Naive B cell (primary cell): ENCODE measurements at regions not wholly inside any gene's neighbourhood (a gene's known extent, or its start where the extent isn't known, plus 50 kb on each side); places are given as distances from the start of the nearest gene placed in this dataset.

Experiments
- ATAC-seq, 2 donors: fragments of 150-1000 bp; cut with Tn5 transposase; 2 replicates each; pipeline ENCODE4 v1.10.0; 2021; ENCODE audit warnings: low read depth in 2 of 2, mild to moderate bottlenecking in 2 of 2, moderate library complexity in 2 of 2
- DNase-seq: peaks from one replicate; pipeline ENCODE4 v3.0.0; 2022
- H3K27ac Mint-ChIP-seq, 6 donors: one replicate each; pipeline ENCODE4 v1.8.0; 2020 to 2022; ENCODE audit warnings: mild to moderate bottlenecking in 6 of 6, mixed read lengths in 6 of 6, moderate library complexity in 5 of 6, inconsistent platforms in 2 of 6
- H3K27me3 Mint-ChIP-seq, 3 donors: one replicate each; pipeline ENCODE4 v1.8.0; 2021 to 2022; ENCODE audit warnings: mixed read lengths in 3 of 3, mild to moderate bottlenecking in 1 of 3
- H3K36me3 Mint-ChIP-seq, 2 donors: one replicate each; pipeline ENCODE4 v1.8.0; 2020 to 2022; ENCODE audit warnings: mixed read lengths in 2 of 2, inconsistent platforms in 1 of 2, mild to moderate bottlenecking in 1 of 2
- H3K4me1 Mint-ChIP-seq, 3 donors: one replicate each; pipeline ENCODE4 v1.8.0; 2020 to 2022; ENCODE audit warnings: mixed read lengths in 3 of 3, inconsistent platforms in 1 of 3, mild to moderate bottlenecking in 1 of 3, moderate library complexity in 1 of 3
- H3K4me3 Mint-ChIP-seq, 8 donors: one replicate each; pipeline ENCODE4 v1.8.0; 2020 to 2022; ENCODE audit warnings: mild to moderate bottlenecking in 8 of 8, mixed read lengths in 8 of 8, moderate library complexity in 8 of 8, inconsistent platforms in 2 of 8
- H3K9me3 Mint-ChIP-seq, 7 donors: one replicate each; pipeline ENCODE4 v1.8.0; 2020 to 2022; ENCODE audit warnings: mixed read lengths in 7 of 7, mild to moderate bottlenecking in 5 of 7, inconsistent platforms in 2 of 7, moderate library complexity in 1 of 7

GRCh38 chr10:33753389-33753788 is 418.9 kb upstream of the NRP1 start:
- no peak for ATAC-seq
- no peak for DNase-seq

GRCh38 chr10:33749790-33750189 is 415.3 kb upstream of the NRP1 start:
- Mint-ChIP-seq H3K9me3 (peaks cover 0 to 6% (median 0%) of the 10 kb centered on the region in 7 donors), H3K27ac (no peak overlapping the region), H3K4me3 (no peak overlapping the region), H3K36me3 (no peaks in the 10 kb centered on the region), H3K27me3 (no peaks in the 10 kb centered on the region), H3K4me1 (no peaks in the 10 kb centered on the region)
- no peak for DNase-seq
- ATAC-seq, result no peak

More at GRCh38 chr10:33753389-33753788, 418.9 kb upstream of the NRP1 start:
- H3K9me3 Mint-ChIP-seq, result no peaks in the 10 kb centered on the region
- H3K4me3 Mint-ChIP-seq, result no peak overlapping the region
- H3K4me1 Mint-ChIP-seq, result no peaks in the 10 kb centered on the region
- no peak overlapping the region for H3K27ac Mint-ChIP-seq
- no peaks in the 10 kb centered on the region for H3K36me3 Mint-ChIP-seq
- no peaks in the 10 kb centered on the region for H3K27me3 Mint-ChIP-seq

- Mint-ChIP-seq H3K27me3 (no peaks in the 10 kb centered on the region), H3K4me3 (no peak overlapping the region), H3K36me3 (no peaks in the 10 kb centered on the region), H3K27ac (no peak overlapping the region), H3K4me1 (no peaks in the 10 kb centered on the region), H3K9me3 (peaks cover 0 to 7% (median 0%) of the 10 kb centered on the region in 7 donors)
- DNase-seq, result no peak
- ATAC-seq, result no peak
Observed at GRCh38 chr10:33749067-33749735, 414.7 kb upstream of the NRP1 start.

GRCh38 chr10:33746836-33747268 is 412.4 kb upstream of the NRP1 start:
- no peaks in the 10 kb centered on the region for H3K4me1 Mint-ChIP-seq
- H3K9me3 Mint-ChIP-seq, result peaks cover 0 to 7% (median 0%) of the 10 kb centered on the region in 7 donors
- ATAC-seq, result no peak
- H3K4me3 Mint-ChIP-seq, result no peak overlapping the region
- H3K27me3 Mint-ChIP-seq, result no peaks in the 10 kb centered on the region
- DNase-seq, result no peak
- no peaks in the 10 kb centered on the region for H3K36me3 Mint-ChIP-seq
- no peak overlapping the region for H3K27ac Mint-ChIP-seq

- Mint-ChIP-seq H3K27ac (no peak overlapping the region), H3K4me1 (no peaks in the 10 kb centered on the region), H3K36me3 (no peaks in the 10 kb centered on the region), H3K27me3 (no peaks in the 10 kb centered on the region), H3K4me3 (no peak overlapping the region), H3K9me3 (peaks cover 0 to 7% (median 0%) of the 10 kb centered on the region in 7 donors)
- no peak for DNase-seq
- ATAC-seq, result no peak
Observed at GRCh38 chr10:33746186-33746585, 411.7 kb upstream of the NRP1 start.

GRCh38 chr10:33743429-33743857 is 409.0 kb upstream of the NRP1 start:
- Mint-ChIP-seq H3K27ac (no peak overlapping the region), H3K4me3 (no peak overlapping the region)
- DNase-seq, result no peak

GRCh38 chr10:33739031-33739430 is 404.6 kb upstream of the NRP1 start:
- no peak for DNase-seq
- ATAC-seq, result no peak
- H3K27ac Mint-ChIP-seq, result no peak overlapping the region
- peak overlapping the region in 1 of 8 donors; percentile 2 for H3K4me3 Mint-ChIP-seq
- H3K4me1 Mint-ChIP-seq, result no peaks in the 10 kb centered on the region
- H3K27me3 Mint-ChIP-seq, result no peaks in the 10 kb centered on the region
- H3K9me3 Mint-ChIP-seq, result peaks cover 0 to 17% (median 5%) of the 10 kb centered on the region in 7 donors
- H3K36me3 Mint-ChIP-seq, result no peaks in the 10 kb centered on the region

More at GRCh38 chr10:33743429-33743857, 409.0 kb upstream of the NRP1 start:
- Mint-ChIP-seq H3K9me3 (peaks cover 0 to 14% (median 2%) of the 10 kb centered on the region in 7 donors), H3K27me3 (no peaks in the 10 kb centered on the region), H3K4me1 (no peaks in the 10 kb centered on the region), H3K36me3 (no peaks in the 10 kb centered on the region)
- no peak for ATAC-seq

- H3K36me3 Mint-ChIP-seq, result no peaks in the 10 kb centered on the region
- H3K4me3 Mint-ChIP-seq, result no peak overlapping the region
- no peak overlapping the region for H3K27ac Mint-ChIP-seq
- H3K4me1 Mint-ChIP-seq, result no peaks in the 10 kb centered on the region
- DNase-seq (no peak), ATAC-seq (no peak)
- H3K9me3 Mint-ChIP-seq, result peaks cover 1 to 17% (median 5%) of the 10 kb centered on the region in 7 donors
- H3K27me3 Mint-ChIP-seq, result no peaks in the 10 kb centered on the region
Observed at GRCh38 chr10:33735464-33735923, 401.0 kb upstream of the NRP1 start.

GRCh38 chr10:33734393-33735155 is 400.1 kb upstream of the NRP1 start:
- Mint-ChIP-seq H3K27me3 (no peaks in the 10 kb centered on the region), H3K4me3 (no peak overlapping the region), H3K9me3 (peaks cover 1 to 17% (median 5%) of the 10 kb centered on the region in 7 donors), H3K36me3 (no peaks in the 10 kb centered on the region), H3K27ac (no peak overlapping the region), H3K4me1 (no peaks in the 10 kb centered on the region)
- ATAC-seq (no peak), DNase-seq (no peak)

- Mint-ChIP-seq H3K9me3 (peaks cover 2 to 10% (median 5%) of the 10 kb centered on the region in 7 donors), H3K27ac (no peak overlapping the region), H3K4me3 (no peak overlapping the region), H3K4me1 (no peaks in the 10 kb centered on the region), H3K36me3 (no peaks in the 10 kb centered on the region), H3K27me3 (peaks cover 0 to 5% (median 0%) of the 10 kb centered on the region in 3 donors)
- ATAC-seq (no peak), DNase-seq (no peak)
Observed at GRCh38 chr10:33733058-33733457, 398.6 kb upstream of the NRP1 start.

- Mint-ChIP-seq H3K27ac (no peak overlapping the region), H3K4me1 (no peaks in the 10 kb centered on the region), H3K27me3 (peaks cover 0 to 5% (median 0%) of the 10 kb centered on the region in 3 donors), H3K36me3 (no peaks in the 10 kb centered on the region), H3K4me3 (no peak overlapping the region), H3K9me3 (peaks cover 0 to 10% (median 4%) of the 10 kb centered on the region in 7 donors)
- DNase-seq (no peak), ATAC-seq (no peak)
Observed at GRCh38 chr10:33732161-33732680, 397.8 kb upstream of the NRP1 start.

GRCh38 chr10:33731322-33731721 is 396.9 kb upstream of the NRP1 start:
- Mint-ChIP-seq H3K4me1 (no peaks in the 10 kb centered on the region), H3K9me3 (peaks cover 0 to 5% (median 4%) of the 10 kb centered on the region in 7 donors), H3K4me3 (no peak overlapping the region), H3K27me3 (peaks cover 0 to 5% (median 0%) of the 10 kb centered on the region in 3 donors), H3K36me3 (no peaks in the 10 kb centered on the region), H3K27ac (no peak overlapping the region)
- ATAC-seq (no peak), DNase-seq (no peak)

- Mint-ChIP-seq H3K9me3 (peaks cover 0 to 8% (median 2%) of the 10 kb centered on the region in 7 donors), H3K4me1 (no peaks in the 10 kb centered on the region), H3K36me3 (no peaks in the 10 kb centered on the region), H3K4me3 (no peak overlapping the region), H3K27me3 (peaks cover 0 to 5% (median 4%) of the 10 kb centered on the region in 3 donors), H3K27ac (no peak overlapping the region)
- ATAC-seq (no peak), DNase-seq (no peak)
Observed at GRCh38 chr10:33725430-33725829, 391.0 kb upstream of the NRP1 start.

GRCh38 chr10:33723181-33723580 is 388.7 kb upstream of the NRP1 start:
- no peak for ATAC-seq
- Mint-ChIP-seq H3K9me3 (peaks cover 0 to 4% (median 0%) of the 10 kb centered on the region in 7 donors), H3K4me1 (no peaks in the 10 kb centered on the region), H3K27me3 (peaks cover 0 to 4% (median 0%) of the 10 kb centered on the region in 3 donors), H3K27ac (no peak overlapping the region), H3K4me3 (no peak overlapping the region), H3K36me3 (no peaks in the 10 kb centered on the region)
- DNase-seq, result no peak
